Stimulated activated CD4-positive, alpha-beta T cell treated with anti-CD3 and anti-CD28 coated beads, Interleukin-2, amount 100 ng/mL, for 4 hours (primary cell): ENCODE measurements at regions not wholly inside any gene's neighbourhood (a gene's known extent, or its start where the extent isn't known, plus 50 kb on each side); places are given as distances from the start of the nearest gene placed in this dataset.
A peak's percentile ranks its signal among the peaks of the same experiment; 100 is the strongest.

Experiments used
- DNase-seq: peaks from one replicate; pipeline ENCODE4 v3.0.0-alpha.2; 2020; ENCODE audit warnings: low read depth

GRCh38 chr15:89421219-89421618 is 75.2 kb downstream of the RHCG start:
- no peak for DNase-seq

DNA sequence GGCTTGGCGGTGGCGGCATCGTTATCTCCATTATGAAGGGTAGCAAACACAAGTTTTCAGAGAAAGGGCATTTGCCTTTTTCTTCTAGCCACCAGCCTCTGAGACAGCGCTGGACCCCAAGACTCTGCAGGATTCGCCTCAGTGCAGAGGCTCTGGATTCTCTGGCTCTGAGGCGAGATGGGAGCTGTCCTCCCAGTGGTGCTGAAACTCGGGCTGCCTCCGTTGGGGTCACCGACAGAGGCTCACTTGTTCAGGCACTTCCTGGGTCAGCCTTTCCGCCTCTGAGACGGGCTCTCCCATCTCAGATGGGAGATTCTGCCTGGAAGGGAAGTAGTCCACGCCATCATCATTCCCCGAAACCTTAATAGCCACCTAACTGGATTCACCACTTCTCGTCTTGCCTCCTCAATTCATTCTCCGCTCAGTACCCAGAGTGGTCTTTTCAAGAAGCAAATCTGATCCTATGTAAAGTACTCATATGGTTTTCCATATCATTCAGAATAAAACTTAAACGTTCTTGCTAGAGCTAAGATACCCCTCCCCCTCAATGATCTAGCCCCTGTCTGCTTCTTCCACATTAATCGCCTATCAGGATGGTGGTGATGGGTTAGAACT is 76.9 kb downstream of the RHCG start:
- no peak for DNase-seq

DNA sequence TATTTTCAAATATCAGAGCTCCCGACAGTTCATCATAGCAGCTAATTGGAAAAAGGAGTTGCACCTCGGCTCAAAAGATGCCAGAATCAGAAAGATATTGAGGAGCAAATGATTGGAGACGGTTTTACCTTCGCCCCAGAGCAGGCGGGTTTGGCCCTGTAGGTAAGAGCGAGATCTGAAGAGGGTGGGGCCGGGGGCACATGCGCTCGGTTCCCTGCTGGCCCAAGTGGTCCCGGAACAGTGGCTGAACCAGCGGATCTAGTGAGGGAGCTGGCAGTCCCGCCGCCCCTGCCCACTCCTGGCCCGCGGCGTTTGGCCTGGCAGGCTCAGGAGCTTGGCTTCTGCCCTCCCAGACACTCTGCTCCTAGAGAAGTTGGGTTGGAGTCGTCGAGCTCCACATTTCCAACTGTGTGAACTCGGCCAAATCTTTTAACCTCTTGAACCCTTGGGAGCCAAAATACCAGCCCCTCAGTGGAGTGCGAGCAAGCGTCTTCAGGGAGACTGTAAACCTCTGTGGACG is 79.1 kb downstream of the RHCG start:
- no peak for DNase-seq

- DNase-seq, result peak; percentile 39
These were observed 79.8 kb downstream of the RHCG start for GRCh38 chr15:89416339-89417183.

GRCh38 chr15:89414571-89414970 is 79.9 kb upstream of the POLG start:
- no peak for DNase-seq

GRCh38 chr15:89413877-89414276 is 79.3 kb upstream of the POLG start:
- no peak for DNase-seq

GRCh38 chr15:89412905-89413411 is 78.3 kb upstream of the POLG start:
- no peak for DNase-seq

GRCh38 chr15:89410039-89410435 is 75.4 kb upstream of the POLG start:
- no peak for DNase-seq

GRCh38 chr15:89409184-89410038 is 74.8 kb upstream of the POLG start:
- no peak for DNase-seq

DNA sequence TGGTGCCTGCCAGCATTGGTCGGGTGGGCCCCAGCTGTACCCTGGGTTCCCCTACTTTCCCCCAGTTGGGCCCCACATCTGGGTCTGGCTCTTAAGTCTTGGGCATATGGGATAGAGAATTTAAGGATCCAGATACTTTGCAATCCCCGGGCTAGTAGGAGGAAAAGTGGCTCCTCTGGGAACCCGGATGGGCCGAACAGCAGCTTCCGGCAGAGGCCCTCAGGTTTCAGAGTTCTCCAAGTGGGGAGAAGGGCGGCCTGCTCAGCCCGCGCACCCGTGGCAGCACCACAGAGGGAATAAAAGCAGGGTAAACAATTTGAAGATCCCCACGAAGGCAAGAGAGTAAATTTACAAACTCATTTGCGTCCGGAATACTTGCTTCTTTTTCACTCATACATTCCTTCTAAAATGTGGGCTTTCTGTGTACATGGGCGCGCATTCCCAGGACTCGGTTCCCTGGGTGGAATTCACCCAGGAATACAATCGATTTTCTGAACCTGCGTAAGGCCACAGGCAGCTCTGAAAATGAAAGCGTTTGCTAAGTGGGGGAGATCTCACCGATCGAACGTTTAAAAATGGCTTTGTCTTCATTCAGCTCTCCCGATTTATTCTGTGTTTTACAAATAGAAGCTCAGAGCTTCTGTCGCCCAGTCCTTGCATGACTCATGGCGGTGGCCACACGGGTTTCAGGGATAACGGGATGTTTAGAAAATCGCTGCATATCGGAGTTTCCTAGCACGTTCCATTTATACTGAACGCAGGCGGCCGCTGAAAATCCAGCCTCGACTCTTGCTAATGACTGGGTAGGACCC is 74.0 kb upstream of the POLG start:
- DNase-seq, result no peak

GRCh38 chr15:89406940-89407607 is 72.5 kb upstream of the POLG start:
- no peak for DNase-seq

GRCh38 chr15:89406218-89406939 is 71.8 kb upstream of the POLG start:
- no peak for DNase-seq

DNA sequence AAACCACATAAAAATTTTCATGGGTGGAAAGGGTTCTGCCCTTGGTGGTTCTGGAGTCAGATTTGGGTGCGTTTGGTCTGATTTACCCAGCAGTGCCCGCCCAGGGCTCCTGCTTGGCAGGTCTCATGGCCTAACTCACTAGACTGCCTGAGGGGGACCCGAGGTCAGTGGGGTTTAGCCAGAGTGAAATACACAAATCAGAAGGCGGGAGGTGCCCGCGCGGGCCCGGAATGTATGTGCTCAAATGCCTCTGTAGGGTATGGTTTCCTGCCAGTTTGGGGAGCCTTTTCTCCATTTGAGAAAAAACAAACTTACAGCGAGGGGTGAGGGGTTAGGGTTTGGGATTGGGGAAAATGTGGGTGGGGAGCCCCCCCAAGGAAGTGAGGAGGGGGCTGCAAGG is 70.9 kb upstream of the POLG start:
- DNase-seq, result no peak

- DNase-seq, result no peak
These were observed 69.4 kb upstream of the POLG start for GRCh38 chr15:89404023-89404422.

GRCh38 chr15:89402518-89402805 is 67.8 kb upstream of the POLG start:
- DNase-seq, result no peak

GRCh38 chr15:89401631-89402517 is 67.2 kb upstream of the POLG start:
- DNase-seq, result no peak

GRCh38 chr15:89400782-89401545 is 66.3 kb upstream of the POLG start:
- no peak for DNase-seq

- no peak for DNase-seq
These were observed 65.6 kb upstream of the POLG start for GRCh38 chr15:89400116-89400781.
